ENCODE measurements at regions not wholly inside any gene's neighbourhood (a gene's known extent, or its start where the extent isn't known, plus 50 kb on each side); places are given as distances from the start of the nearest gene placed in this dataset.

DNA sequence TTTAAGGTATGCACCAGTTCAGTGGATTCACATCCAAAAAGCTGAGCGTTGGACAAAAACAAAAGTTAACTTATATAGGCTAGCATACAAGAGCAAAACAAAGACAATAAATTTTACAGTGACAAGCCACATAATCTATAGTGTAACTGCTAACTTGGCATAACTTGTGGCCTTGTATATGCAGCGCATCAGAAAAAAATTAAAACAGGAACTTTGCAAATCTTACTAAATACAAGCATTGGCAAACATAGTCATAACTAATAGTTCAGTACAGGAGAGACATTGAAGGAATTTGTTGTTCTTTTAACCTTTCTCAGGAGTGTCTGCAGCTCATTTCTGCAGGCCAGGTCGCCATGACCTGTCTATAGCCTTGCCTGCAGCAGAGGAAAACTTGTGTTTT is 54.6 kb downstream of the OR10H4 start:
- TF ChIP-seq, protein P1, sequence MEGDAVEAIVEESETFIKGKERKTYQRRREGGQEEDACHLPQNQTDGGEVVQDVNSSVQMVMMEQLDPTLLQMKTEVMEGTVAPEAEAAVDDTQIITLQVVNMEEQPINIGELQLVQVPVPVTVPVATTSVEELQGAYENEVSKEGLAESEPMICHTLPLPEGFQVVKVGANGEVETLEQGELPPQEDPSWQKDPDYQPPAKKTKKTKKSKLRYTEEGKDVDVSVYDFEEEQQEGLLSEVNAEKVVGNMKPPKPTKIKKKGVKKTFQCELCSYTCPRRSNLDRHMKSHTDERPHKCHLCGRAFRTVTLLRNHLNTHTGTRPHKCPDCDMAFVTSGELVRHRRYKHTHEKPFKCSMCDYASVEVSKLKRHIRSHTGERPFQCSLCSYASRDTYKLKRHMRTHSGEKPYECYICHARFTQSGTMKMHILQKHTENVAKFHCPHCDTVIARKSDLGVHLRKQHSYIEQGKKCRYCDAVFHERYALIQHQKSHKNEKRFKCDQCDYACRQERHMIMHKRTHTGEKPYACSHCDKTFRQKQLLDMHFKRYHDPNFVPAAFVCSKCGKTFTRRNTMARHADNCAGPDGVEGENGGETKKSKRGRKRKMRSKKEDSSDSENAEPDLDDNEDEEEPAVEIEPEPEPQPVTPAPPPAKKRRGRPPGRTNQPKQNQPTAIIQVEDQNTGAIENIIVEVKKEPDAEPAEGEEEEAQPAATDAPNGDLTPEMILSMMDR (IDR thresholded peaks at IDR 0.05 in 2 of 3, conservative IDR thresholded peaks at IDR 0.05 in 1 of 3; ENCODE audit: borderline replicate concordance in 1 of 3, insufficient read depth in 1 of 3, low read depth in 2 of 3, low read length in 2 of 3), result no peak
- TF ChIP-seq POLR2AphosphoS5 (IDR thresholded peaks at IDR 0.05; ENCODE audit: low read depth, low read length), result no peak
- TF ChIP-seq EZH2phosphoT487 (IDR thresholded peaks at IDR 0.05; ENCODE audit: borderline replicate concordance), result no peak
- no peak for TF ChIP-seq ELF1 (IDR thresholded peaks at IDR 0.05; ENCODE audit: borderline replicate concordance, low read depth)
- no peak for TF ChIP-seq POLR2A (IDR thresholded peaks at IDR 0.05; ENCODE audit: borderline replicate concordance, extremely low read depth, insufficient read depth, insufficient read length)

Measured in HCT116 (cell line).